Caco-2 (cell line): ENCODE measurements at regions not wholly inside any gene's neighbourhood (a gene's known extent, or its start where the extent isn't known, plus 50 kb on each side); places are given as distances from the start of the nearest gene placed in this dataset.

Experiments used
- BruUV-seq: library from RNA; stranded (reverse); fragments of 400-500 nt; replicated peaks from 2 replicates; lab custom pipeline; 2021; lab: Mats Ljungman, UMichigan
- CTCF ChIA-PET: fragments of 300-600 bp; sonication (Branson Sonifier 250); formaldehyde crosslinking; loops from one replicate; lab custom pipeline; 2022; ENCODE audit warnings: antibody characterized with exemption; lab: Charles Lee
- POLR2A ChIA-PET: fragments of 300-600 bp; sonication (Branson Sonifier 250); formaldehyde crosslinking; loops from one replicate; lab custom pipeline; 2022; ENCODE audit warnings: antibody characterized with exemption; lab: Charles Lee
- DNase-seq, 2 experiments: peaks; one replicate each; pipeline versions ENCODE4 v3.0.0 to v3.0.0-alpha.2; 2020 to 2022
- H3K27me3 ChIP-seq: replicated peaks from 2 replicates; pipeline ENCODE4 v1.6.0; 2011; ENCODE audit warnings: low read length; ENCODE audit not compliant: control insufficient read depth, insufficient read depth
- H3K36me3 ChIP-seq: 2 replicates; pipeline ENCODE4 v1.5.1; 2011; ENCODE audit warnings: low read length; ENCODE audit not compliant: control insufficient read depth, insufficient read depth
- H3K4me1 ChIP-seq: fragments of 250-450 bp; sonication (Bioruptor Pico); 2 replicates; pipeline ENCODE4 v1.5.1; 2020; ENCODE audit warnings: mild to moderate bottlenecking
- H3K4me3 ChIP-seq: 2 replicates; pipeline ENCODE4 v1.5.1; 2011; ENCODE audit warnings: low read depth, mild to moderate bottlenecking, control low read depth, low read length
- H3K9me3 ChIP-seq: fragments of 250-450 bp; sonication (Bioruptor Pico); 2 replicates; pipeline ENCODE4 v1.5.1; 2020; ENCODE audit warnings: mild to moderate bottlenecking, moderate library complexity
- H3K27ac Mint-ChIP-seq: one replicate; pipeline ENCODE4 v1.8.0; 2022; ENCODE audit warnings: mixed read lengths; ENCODE audit not compliant: unreplicated experiment
- H3K27me3 Mint-ChIP-seq: one replicate; pipeline ENCODE4 v1.8.0; 2022; ENCODE audit warnings: mixed read lengths; ENCODE audit not compliant: insufficient read depth, unreplicated experiment
- H3K36me3 Mint-ChIP-seq: one replicate; pipeline ENCODE4 v1.8.0; 2022; ENCODE audit warnings: mild to moderate bottlenecking, mixed read lengths; ENCODE audit not compliant: insufficient read depth, unreplicated experiment
- H3K4me1 Mint-ChIP-seq: one replicate; pipeline ENCODE4 v1.8.0; 2022; ENCODE audit warnings: low read depth, mixed read lengths; ENCODE audit not compliant: unreplicated experiment
- H3K4me3 Mint-ChIP-seq: one replicate; pipeline ENCODE4 v1.8.0; 2022; ENCODE audit warnings: mild to moderate bottlenecking, moderate library complexity, mixed read lengths; ENCODE audit not compliant: unreplicated experiment
- H3K9me3 Mint-ChIP-seq: one replicate; pipeline ENCODE4 v1.8.0; 2022; ENCODE audit warnings: mixed read lengths; ENCODE audit not compliant: unreplicated experiment
- CTCF ChIP-seq, 2 experiments: fragments of 200-600 bp in 1 of 2; IDR thresholded peaks; 1 replicate in 1 of 2; 2 replicates in 1 of 2; pipeline versions ENCODE4 v1.5.1 to v1.8.0; 2011 to 2022; ENCODE audit warnings: antibody characterized with exemption in 1 of 2, control low read depth in 1 of 2, inconsistent platforms in 1 of 2, low read depth in 1 of 2, low read length in 1 of 2, mild to moderate bottlenecking in 1 of 2, moderate library complexity in 1 of 2; ENCODE audit not compliant: insufficient read depth in 1 of 2, severe bottlenecking in 1 of 2, unreplicated experiment in 1 of 2
- intact Hi-C: fragments of 100-400 bp; cut with micrococcal nuclease; formaldehyde crosslinking; loops from one replicate; pipeline ENCODE4 v1.10.0; 2022; ENCODE audit not compliant: unreplicated experiment

- TF ChIP-seq CTCF (IDR thresholded peaks at IDR 0.05; ENCODE audit: insufficient read depth in 1 of 2, low read depth in 1 of 2, low read length in 1 of 2, severe bottlenecking in 1 of 2, unreplicated experiment in 1 of 2), result no peak
- Mint-ChIP-seq H3K4me3 (no peak overlapping the region), H3K27me3 (no peaks in the 10 kb centered on the region), H3K36me3 (no peaks in the 10 kb centered on the region), H3K9me3 (no peaks in the 10 kb centered on the region), H3K27ac (no peak overlapping the region), H3K4me1 (no peaks in the 10 kb centered on the region)
- DNase-seq, result no peak
- no peaks in the 10 kb centered on the region for H3K9me3 ChIP-seq
- no peaks in the 10 kb centered on the region for H3K36me3 ChIP-seq
- POLR2A ChIA-PET, result no interaction called here
- no peaks in the 10 kb centered on the region for H3K27me3 ChIP-seq
- CTCF ChIA-PET, result no interaction called here
- intact Hi-C loops, result no loop called here
- H3K4me3 ChIP-seq, result no peak overlapping the region
- no TSS peak for BruUV-seq
- no peaks in the 10 kb centered on the region for H3K4me1 ChIP-seq
Measured at GRCh38 chr21:19792004-19792403, 1206.2 kb upstream of the NCAM2 start.

GRCh38 chr21:19807201-19807600 is 1191.0 kb upstream of the NCAM2 start:
- H3K9me3 ChIP-seq, result no peaks in the 10 kb centered on the region
- H3K27ac Mint-ChIP-seq, result no peak overlapping the region
- no peaks in the 10 kb centered on the region for H3K36me3 ChIP-seq
- ChIA-PET CTCF (no interaction called here), POLR2A (no interaction called here)
- H3K4me1 Mint-ChIP-seq, result no peaks in the 10 kb centered on the region
- H3K4me3 Mint-ChIP-seq, result no peak overlapping the region
- intact Hi-C loops, result no loop called here
- TF ChIP-seq CTCF (IDR thresholded peaks at IDR 0.05; ENCODE audit: insufficient read depth in 1 of 2, low read depth in 1 of 2, low read length in 1 of 2, severe bottlenecking in 1 of 2, unreplicated experiment in 1 of 2), result no peak
- BruUV-seq, result no TSS peak
- no peaks in the 10 kb centered on the region for H3K4me1 ChIP-seq
- H3K27me3 Mint-ChIP-seq, result peaks cover 4% of the 10 kb centered on the region
- no peaks in the 10 kb centered on the region for H3K27me3 ChIP-seq
- no peak for DNase-seq
- H3K36me3 Mint-ChIP-seq, result no peaks in the 10 kb centered on the region
- H3K4me3 ChIP-seq, result no peak overlapping the region
- no peaks in the 10 kb centered on the region for H3K9me3 Mint-ChIP-seq

- DNase-seq, result no peak
- TF ChIP-seq CTCF (IDR thresholded peaks at IDR 0.05; ENCODE audit: insufficient read depth in 1 of 2, low read depth in 1 of 2, low read length in 1 of 2, severe bottlenecking in 1 of 2, unreplicated experiment in 1 of 2), result no peak
- H3K9me3 Mint-ChIP-seq, result no peaks in the 10 kb centered on the region
- CTCF ChIA-PET, result no interaction called here
- Histone ChIP-seq H3K4me3 (no peak overlapping the region), H3K4me1 (no peaks in the 10 kb centered on the region), H3K36me3 (no peaks in the 10 kb centered on the region), H3K27me3 (no peaks in the 10 kb centered on the region), H3K9me3 (no peaks in the 10 kb centered on the region)
- BruUV-seq, result no TSS peak
- H3K27me3 Mint-ChIP-seq, result no peaks in the 10 kb centered on the region
- POLR2A ChIA-PET, result no interaction called here
- no peak overlapping the region for H3K27ac Mint-ChIP-seq
- no peaks in the 10 kb centered on the region for H3K36me3 Mint-ChIP-seq
- intact Hi-C loops, result no loop called here
- H3K4me3 Mint-ChIP-seq, result no peak overlapping the region
- H3K4me1 Mint-ChIP-seq, result no peaks in the 10 kb centered on the region
Measured at GRCh38 chr21:19810779-19811178, 1187.4 kb upstream of the NCAM2 start.
